ENCODE measurements at regions not wholly inside any gene's neighbourhood (a gene's known extent, or its start where the extent isn't known, plus 50 kb on each side); places are given as distances from the start of the nearest gene placed in this dataset.
"Not testable (repeated sequence)": the region's sequence is repeated elsewhere in the genome, so short reads cannot be mapped to it uniquely, and the experiment has no call there.

DNA sequence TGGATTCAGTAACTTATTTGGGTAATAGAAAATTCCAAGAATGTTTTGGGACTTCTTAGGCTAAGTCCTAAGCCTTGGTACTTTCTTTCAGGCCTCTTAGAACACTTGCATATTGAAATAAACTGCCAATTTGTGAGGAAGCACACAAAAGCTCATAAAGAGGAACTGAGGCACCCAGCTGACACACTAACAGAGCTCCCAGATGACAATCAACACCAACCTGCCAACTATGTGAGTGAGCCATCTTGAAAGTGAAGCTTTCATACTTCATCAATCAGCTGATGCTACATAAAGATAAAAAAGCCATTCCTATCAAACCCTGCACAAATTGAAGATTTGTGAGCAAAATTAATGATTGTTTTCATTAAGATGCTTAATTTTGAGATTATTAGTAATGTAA, 832.5 kb upstream of the EPHA7 start:
- DNase-seq (ENCODE audit: low spot score) (no peak), FAIRE-seq (no peak)

DNA sequence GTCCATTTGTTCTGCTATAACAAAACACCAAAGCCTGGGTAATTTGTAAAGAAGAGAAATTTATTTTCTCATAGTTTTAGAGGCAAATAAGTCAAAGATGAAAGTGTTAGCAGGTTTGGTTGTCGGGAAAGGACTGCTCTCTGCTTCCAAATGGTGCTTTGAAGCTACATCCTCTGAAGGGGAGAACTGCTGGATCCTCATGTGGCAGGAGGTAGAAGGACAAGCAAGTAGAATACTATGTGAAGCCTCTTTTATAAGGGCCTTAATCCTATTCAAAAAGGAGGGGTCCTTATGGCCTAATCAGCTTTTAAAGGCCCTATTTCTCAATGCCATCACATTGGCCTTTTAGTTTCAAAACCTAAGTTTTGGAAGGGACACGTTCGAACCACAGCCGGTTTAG, 826.0 kb upstream of the EPHA7 start:
- DNase-seq (ENCODE audit: low spot score) (no peak), FAIRE-seq (no peak)

DNA sequence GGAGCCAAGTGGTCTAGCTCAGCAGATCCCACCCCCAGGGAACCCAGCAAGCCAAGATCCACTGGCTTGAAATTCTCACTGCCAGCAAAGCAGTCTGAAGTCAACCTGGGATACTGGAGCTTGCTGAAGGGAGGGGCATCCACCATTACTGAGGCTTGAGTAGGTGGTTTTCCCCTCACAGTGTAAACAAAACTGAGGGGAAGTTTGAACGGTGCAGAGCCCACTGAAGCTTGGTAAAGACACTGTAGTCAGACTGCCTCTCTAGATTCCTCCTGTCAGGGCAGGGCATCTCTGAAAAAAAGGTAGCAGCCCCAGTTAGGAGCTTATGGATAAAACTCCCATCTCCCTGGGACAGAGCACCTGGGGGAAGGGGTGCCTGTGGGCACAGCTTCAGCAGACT, 819.5 kb upstream of the EPHA7 start:
- DNase-seq (ENCODE audit: low spot score) (no peak), FAIRE-seq (no peak)

DNA sequence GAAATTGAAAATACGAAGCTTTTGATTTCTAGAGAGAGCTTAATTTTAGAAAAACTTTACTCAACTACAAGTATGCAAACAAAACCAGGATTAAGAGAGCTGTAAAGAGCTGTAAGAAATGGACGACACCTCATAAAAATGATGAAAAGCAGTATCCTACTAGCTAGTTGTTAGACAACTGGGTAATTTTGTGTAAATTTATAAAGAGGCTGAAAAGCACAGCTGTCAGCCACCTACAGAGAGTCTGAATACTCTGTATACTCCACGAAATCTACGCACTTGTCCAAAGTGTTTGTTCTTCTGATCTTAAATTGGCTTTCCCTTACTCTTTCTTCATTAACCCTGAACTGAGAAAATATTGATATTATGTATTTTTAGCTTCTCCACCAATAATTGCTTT, 808.4 kb upstream of the EPHA7 start:
- FAIRE-seq (no peak), DNase-seq (ENCODE audit: low spot score) (no peak)

DNA sequence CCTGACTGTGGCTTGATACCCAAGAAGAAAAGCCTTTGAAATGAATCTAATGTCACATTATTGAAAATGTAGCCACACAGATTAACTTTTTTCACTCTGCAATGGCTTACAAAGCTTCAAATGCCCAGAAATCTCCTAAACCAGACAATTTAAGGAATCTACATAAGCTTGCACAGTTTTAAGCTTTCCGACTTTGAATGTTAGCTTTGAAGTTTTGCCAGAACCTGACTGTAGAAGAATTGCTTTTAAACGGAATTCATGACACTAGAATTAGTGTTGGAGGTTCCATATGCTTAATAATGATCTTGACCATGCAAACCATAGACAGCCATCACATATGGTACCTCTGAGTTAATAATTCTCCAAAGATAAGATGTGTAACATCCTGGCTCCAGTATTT, 798.5 kb upstream of the EPHA7 start:
- FAIRE-seq (no peak), DNase-seq (ENCODE audit: low spot score) (no peak)

- FAIRE-seq, result no peak
- DNase-seq (ENCODE audit: low spot score), result no peak
Measured at GRCh38 chr6:94215552-94215951, 796.2 kb upstream of the EPHA7 start.

GRCh38 chr6:94213226-94213625, 793.9 kb upstream of the EPHA7 start:
- no peak for FAIRE-seq
- DNase-seq (ENCODE audit: low spot score), result no peak

DNA sequence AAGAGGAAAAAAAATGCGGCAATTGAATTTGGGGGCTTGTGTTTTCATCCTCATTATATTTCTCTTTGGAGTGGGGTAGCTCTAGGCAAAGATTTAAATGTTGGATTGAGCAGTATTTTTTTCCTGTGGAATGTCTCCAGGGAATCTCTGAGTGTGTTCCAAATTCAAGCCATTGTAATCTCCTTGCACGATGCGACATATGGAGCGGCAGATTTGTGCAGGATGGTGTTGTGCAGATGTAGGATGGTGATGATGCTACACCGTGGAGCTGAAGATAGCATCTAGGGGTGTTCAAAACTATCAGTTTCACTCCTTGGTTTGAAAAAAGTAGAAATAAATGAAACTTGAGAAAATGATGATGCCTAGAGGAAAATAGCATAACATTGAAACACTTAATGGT, 777.5 kb upstream of the EPHA7 start:
- no peak for DNase-seq (ENCODE audit: low spot score)
- FAIRE-seq, result no peak

DNA sequence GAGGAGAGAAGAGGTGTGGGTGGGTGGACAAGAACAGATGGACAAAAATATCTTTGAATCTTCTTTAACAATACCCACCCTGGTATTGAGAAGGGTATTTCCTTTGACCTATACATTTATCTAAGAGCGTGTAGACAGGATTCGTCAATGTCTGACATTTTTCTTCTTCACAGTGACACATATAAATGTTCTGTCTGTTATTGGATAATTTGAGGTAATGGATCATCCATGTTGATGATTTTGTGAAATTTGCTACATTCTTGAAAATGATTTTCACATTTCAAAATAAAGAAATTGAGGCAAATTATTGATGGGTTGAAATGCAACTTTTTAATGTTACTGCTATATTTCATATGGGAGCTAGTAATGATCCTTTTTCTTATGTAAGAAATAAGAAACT, 770.7 kb upstream of the EPHA7 start:
- DNase-seq (ENCODE audit: low spot score) (no peak), FAIRE-seq (no peak)

DNA sequence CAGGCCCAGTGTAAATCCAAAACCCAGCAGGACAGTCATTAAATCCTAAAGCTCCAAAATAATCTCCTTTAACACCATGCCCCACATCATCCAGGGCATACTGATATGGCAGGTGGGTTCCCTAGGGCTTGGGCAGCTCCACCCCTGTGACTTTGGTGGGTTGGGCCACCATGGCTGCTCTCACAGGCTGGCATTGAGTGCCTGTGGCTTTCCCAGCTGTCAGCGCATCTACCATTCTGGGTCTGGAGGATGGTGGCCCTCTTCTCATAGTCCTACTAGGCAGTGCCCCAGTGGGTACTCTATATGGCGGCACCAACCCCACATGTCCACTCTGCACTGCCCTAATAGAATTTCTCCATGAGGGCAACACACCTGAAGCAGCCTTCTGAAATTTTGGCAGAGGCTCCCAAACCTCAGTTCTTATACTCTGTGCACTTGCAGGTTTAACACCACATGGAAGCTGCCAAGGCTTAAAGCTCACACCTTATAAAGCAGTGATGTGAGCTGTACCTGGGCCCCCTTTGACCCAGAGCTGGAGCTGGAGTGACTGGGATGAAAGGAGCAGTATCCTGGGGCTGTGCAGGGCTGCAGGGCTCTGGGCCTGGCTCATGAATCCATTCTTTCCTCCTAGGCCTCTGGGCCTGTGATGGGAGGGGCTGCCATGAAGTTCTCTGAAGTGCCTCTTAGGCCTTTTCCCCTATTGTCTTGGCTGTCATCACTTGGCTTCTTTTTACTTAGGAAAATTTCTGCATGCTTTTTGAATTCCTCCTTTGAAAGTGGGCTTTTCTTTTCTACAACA, 765.5 kb upstream of the EPHA7 start:
- FAIRE-seq, result no peak
- no peak for DNase-seq (ENCODE audit: low spot score)

DNA sequence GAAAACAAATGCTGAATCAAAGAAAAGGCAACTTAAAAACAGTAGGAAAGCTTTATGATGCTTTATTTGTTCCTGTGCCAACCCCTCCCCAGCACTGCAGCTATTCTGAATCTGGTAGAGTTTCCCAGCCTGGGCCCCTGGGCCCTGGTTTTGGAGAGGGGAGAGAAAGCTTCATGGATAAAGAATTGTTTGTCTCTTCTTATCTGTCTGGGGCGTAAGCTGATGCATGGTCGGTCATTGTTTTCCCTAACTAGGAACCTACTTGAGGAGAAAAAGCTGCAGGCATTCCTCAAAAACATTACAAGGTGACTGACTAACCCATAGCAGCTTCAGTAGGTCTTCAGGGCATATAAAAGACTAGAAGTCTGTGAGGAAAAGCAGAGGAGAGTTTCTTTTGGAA, 758.1 kb upstream of the EPHA7 start:
- FAIRE-seq (no peak), DNase-seq (ENCODE audit: low spot score) (no peak)

DNA sequence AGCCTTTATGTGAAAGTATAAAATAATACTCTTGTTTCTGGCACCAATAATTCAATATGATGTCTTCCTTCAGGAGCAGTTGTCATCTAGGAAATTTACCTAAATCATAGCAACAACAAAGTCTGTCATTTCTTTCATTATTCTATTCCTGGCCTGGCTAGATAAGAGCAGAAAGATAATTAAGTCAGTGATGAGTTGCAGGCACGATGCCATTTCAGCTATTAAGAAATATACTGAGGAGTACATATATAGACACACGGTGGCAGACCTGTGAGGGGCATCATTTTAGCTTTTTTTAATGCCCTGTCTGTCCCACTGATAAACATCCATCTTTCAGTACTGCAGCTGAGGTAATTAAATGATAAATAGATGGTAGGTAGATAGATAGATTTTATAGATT, 756.1 kb upstream of the EPHA7 start:
- no peak for DNase-seq (ENCODE audit: low spot score)
- FAIRE-seq, result no peak

DNA sequence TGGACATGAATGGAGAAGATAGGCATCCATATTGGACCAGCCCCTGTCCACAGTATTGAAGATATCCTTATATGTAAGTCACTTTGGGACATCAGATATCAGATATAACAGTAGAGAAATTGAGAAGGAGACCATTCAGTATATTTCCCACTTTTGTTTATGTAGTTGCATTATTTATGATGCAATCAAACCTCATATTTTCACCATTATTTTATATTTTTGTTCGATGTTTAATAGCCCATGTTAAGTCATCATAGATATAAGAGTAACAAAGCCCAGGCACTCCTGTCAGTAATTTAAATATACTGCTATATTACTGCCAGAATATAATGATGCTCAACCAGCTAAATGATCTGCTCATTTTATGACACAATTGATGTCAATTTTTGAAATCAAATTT, 744.5 kb upstream of the EPHA7 start:
- FAIRE-seq (no peak), DNase-seq (ENCODE audit: low spot score) (no peak)

DNA sequence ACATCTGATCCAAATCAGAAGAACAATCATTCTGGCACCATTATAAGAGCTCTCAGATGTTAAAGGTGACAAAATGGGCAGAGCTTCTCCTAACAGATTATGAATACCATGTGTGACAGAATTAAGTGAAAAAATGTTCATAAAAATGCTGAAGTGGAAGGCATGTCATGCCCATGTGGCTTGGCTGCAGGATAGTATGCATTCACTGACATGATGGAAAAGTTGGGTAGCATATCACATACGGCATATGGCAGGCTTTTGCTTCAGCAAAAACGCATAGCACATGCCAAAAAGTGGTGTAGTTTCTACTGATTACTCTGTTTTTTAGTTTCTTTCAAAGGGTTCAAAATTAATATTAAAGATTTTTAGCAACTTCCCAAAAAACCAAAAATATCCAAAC, 731.5 kb upstream of the EPHA7 start:
- no peak for DNase-seq (ENCODE audit: low spot score)
- no peak for FAIRE-seq

- DNase-seq (ENCODE audit: low spot score), result no peak
- no peak for FAIRE-seq
Measured at GRCh38 chr6:94144807-94145206, 725.4 kb upstream of the EPHA7 start.

- not testable (repeated sequence) for FAIRE-seq; DNase-seq (ENCODE audit: low spot score)
Measured at GRCh38 chr6:94137178-94137577, 717.8 kb upstream of the EPHA7 start.

DNA sequence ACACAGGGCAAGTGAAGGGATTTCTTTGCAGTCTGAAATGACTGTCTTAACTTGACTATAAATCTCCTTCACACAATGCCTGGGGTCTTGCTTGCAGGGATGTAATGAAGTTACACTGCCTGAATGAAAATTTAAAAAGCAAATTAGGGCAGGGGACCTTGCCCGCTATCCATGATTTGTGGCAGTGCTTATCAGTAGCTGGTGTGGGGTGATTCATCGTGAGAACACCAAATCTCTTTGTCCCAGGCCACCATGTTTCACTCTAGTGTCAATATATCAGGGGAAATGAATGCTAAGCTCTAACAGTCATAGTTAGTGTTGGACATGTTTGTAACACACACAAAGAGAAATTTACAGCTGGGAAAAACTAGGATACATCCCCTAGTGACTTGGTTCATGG, 713.7 kb upstream of the EPHA7 start:
- FAIRE-seq, result no peak
- no peak for DNase-seq (ENCODE audit: low spot score)

GRCh38 chr6:94131271-94131670, 711.9 kb upstream of the EPHA7 start:
- FAIRE-seq, result no peak

GRCh38 chr6:94130478-94130877, 711.1 kb upstream of the EPHA7 start:
- DNase-seq (ENCODE audit: low spot score), result no peak
- no peak for FAIRE-seq

More at GRCh38 chr6:94131271-94131670, 711.9 kb upstream of the EPHA7 start:
- no peak for DNase-seq (ENCODE audit: low spot score)

DNA sequence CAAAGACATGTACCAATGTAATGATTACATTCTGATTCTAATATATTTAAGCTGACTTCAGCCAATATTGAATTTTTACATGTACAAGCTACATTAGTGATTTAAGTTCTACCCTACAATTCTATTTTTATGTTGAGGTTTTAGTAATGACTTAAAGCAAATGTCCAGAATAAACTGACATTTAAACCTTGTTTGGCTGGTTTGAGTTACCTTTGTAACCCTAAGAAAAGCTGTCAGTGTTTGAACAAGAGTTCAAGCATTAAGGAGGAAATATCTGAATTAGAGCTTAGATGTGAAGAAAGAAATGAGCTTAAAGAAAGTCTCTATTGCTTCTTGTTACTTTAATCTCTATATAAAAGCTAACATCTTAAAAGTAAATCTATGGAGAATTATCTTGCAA, 710.6 kb upstream of the EPHA7 start:
- DNase-seq (ENCODE audit: low spot score) (no peak), FAIRE-seq (no peak)

DNA sequence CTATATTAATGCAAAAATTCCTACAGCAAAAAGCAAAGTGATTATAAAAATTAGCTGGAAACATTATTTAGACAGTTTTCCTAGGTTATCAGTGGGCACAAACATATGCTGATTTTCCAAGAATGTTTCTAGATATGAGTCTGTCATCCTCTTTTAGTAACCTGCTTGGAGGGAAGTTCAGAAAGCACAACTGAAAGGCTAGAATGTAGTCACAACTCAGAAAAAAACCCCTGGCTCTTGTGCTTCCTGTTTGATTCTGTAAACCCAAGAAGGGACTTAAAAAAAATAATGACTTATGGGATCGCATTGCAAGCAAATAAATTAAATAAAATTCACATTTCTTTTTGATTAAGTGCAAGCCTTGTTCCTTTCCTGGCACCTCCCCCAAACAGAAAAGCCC, 708.4 kb upstream of the EPHA7 start:
- FAIRE-seq (no peak), DNase-seq (ENCODE audit: low spot score) (no peak)

GRCh38 chr6:94124333-94124732, 705.0 kb upstream of the EPHA7 start:
- FAIRE-seq, result no peak
- no peak for DNase-seq (ENCODE audit: low spot score)

GRCh38 chr6:94121094-94121493, 701.7 kb upstream of the EPHA7 start:
- FAIRE-seq (no peak), DNase-seq (ENCODE audit: low spot score) (no peak)

- no peak for FAIRE-seq
Measured at GRCh38 chr6:94099072-94099471, 679.7 kb upstream of the EPHA7 start.

More at GRCh38 chr6:94099072-94099471, 679.7 kb upstream of the EPHA7 start:
- no peak for DNase-seq (ENCODE audit: low spot score)
